Esophagus muscularis mucosa (tissue), 4 donors: ENCODE measurements at regions not wholly inside any gene's neighbourhood (a gene's known extent, or its start where the extent isn't known, plus 50 kb on each side); places are given as distances from the start of the nearest gene placed in this dataset.

Source experiments
- DNase-seq: peaks from one replicate; pipeline ENCODE4 v3.0.0-alpha.2; 2017; ENCODE audit errors: extremely low spot score
- H3K27ac ChIP-seq, 4 donors: fragments of 200-600 bp; sonication (generic); replicated peaks in 1 of 4; 1 replicate in 3 of 4; 2 replicates in 1 of 4; pipeline ENCODE4 v1.5.1; 2016 to 2019; ENCODE audit warnings: mild to moderate bottlenecking in 1 of 4
- H3K27me3 ChIP-seq, 4 donors: fragments of 200-600 bp; sonication (generic); one replicate each; pipeline versions ENCODE4 v1.5.1 to v1.6.0; 2016 to 2019
- H3K36me3 ChIP-seq, 4 donors: fragments of 200-600 bp; sonication (generic); one replicate each; pipeline ENCODE4 v1.5.1; 2016 to 2019
- H3K4me1 ChIP-seq, 4 donors: fragments of 200-600 bp; sonication (generic); one replicate each; pipeline ENCODE4 v1.5.1; 2016 to 2019
- H3K4me3 ChIP-seq, 4 donors: fragments of 200-600 bp; sonication (generic); 1 replicate in 2 of 4; 2 replicates in 2 of 4; pipeline ENCODE4 v1.5.1; 2016 to 2019; ENCODE audit warnings: mild to moderate bottlenecking in 4 of 4, moderate library complexity in 1 of 4
- H3K9me3 ChIP-seq, 4 donors: fragments of 200-600 bp; sonication (generic); 1 replicate in 3 of 4; 2 replicates in 1 of 4; pipeline ENCODE4 v1.5.1; 2016 to 2019
- CTCF ChIP-seq, 3 experiments: fragments of 200-600 bp in 2 of 3; fragments of 450-650 bp in 1 of 3; sonication (generic) in 2 of 3; IDR thresholded peaks; one replicate each; pipeline ENCODE4 v1.5.1; 2017 to 2019; ENCODE audit warnings: antibody characterized with exemption in 3 of 3, mild to moderate bottlenecking in 2 of 3, moderate library complexity in 1 of 3
- EP300 ChIP-seq: sonication (generic); formaldehyde crosslinking; IDR thresholded peaks from one replicate; pipeline ENCODE4 v1.6.1; 2017; ENCODE audit warnings: antibody characterized with exemption
- POLR2A ChIP-seq: fragments of 450-650 bp; IDR thresholded peaks from one replicate; pipeline ENCODE4 v1.6.1; 2017; ENCODE audit warnings: antibody characterized with exemption, moderate library complexity, mild to moderate bottlenecking, low read depth
- POLR2AphosphoS5 ChIP-seq, 2 donors: sonication (generic); formaldehyde crosslinking; IDR thresholded peaks; one replicate each; pipeline ENCODE4 v1.6.1; 2017; ENCODE audit warnings: antibody characterized with exemption in 2 of 2
- WGBS: methylation state at CpG from one replicate; pipeline ENCODE4 v1.1.5; 2018; 5-methylcytosine and 5-hydroxymethylcytosine counted together
- intact Hi-C: fragments of 100-400 bp; cut with DNase I; formaldehyde crosslinking; loops from one replicate; pipeline ENCODE4 v1.15.1; 2023

GRCh38 chr21:28712411-28712810, 280.3 kb downstream of the LTN1 start:
- no peak for DNase-seq
- intact Hi-C loops, result no loop called here
- H3K9me3 ChIP-seq, result peaks cover 0 to 9% (median 0%) of the 10 kb centered on the region in 4 donors
- peaks cover 0 to 8% (median 0%) of the 10 kb centered on the region in 4 donors for H3K4me1 ChIP-seq
- no peaks in the 10 kb centered on the region for H3K36me3 ChIP-seq
- TF ChIP-seq POLR2A, result no peak
- TF ChIP-seq EP300, result no peak
- TF ChIP-seq POLR2AphosphoS5 (IDR thresholded peaks at IDR 0.05), result no peak
- no peak for TF ChIP-seq CTCF (IDR thresholded peaks at IDR 0.05)
- peak overlapping the region in 1 of 4 donors; percentile 5 for H3K27ac ChIP-seq
- no peaks in the 10 kb centered on the region for H3K27me3 ChIP-seq
- no peak overlapping the region for H3K4me3 ChIP-seq

- no peaks in the 10 kb centered on the region for H3K27me3 ChIP-seq
- H3K27ac ChIP-seq, result peak overlapping the region in 2 of 4 donors; percentile 50 to 62
- no peak overlapping the region for H3K4me3 ChIP-seq
- TF ChIP-seq EP300 (no peak), POLR2AphosphoS5 (IDR thresholded peaks at IDR 0.05) (no peak), POLR2A (no peak), CTCF (IDR thresholded peaks at IDR 0.05) (no peak)
- WGBS, result 70% methylated on average over 4 of the region's 4 CpGs
- intact Hi-C loops, result no loop called here
- peaks cover 0 to 14% (median 0%) of the 10 kb centered on the region in 4 donors for H3K9me3 ChIP-seq
- no peak for DNase-seq
- peaks cover 5 to 31% (median 27%) of the 10 kb centered on the region in 4 donors for H3K4me1 ChIP-seq
- H3K36me3 ChIP-seq, result no peaks in the 10 kb centered on the region
Measured at GRCh38 chr21:28705616-28706015, 287.1 kb downstream of the LTN1 start.

- H3K27ac ChIP-seq, result peak overlapping the region; percentile 45 to 62 (median 55)
- intact Hi-C loops, result no loop called here
- TF ChIP-seq POLR2AphosphoS5 (IDR thresholded peaks at IDR 0.05), result peak in 1 of 2 donors; percentile 13
- no peak for TF ChIP-seq POLR2A
- peaks cover 0 to 14% (median 0%) of the 10 kb centered on the region in 4 donors for H3K9me3 ChIP-seq
- H3K36me3 ChIP-seq, result no peaks in the 10 kb centered on the region
- H3K4me3 ChIP-seq, result peak overlapping the region in 3 of 4 donors; percentile 2 to 8 (median 3)
- no peak for DNase-seq
- 26% methylated on average over 5 of the region's 5 CpGs for WGBS
- peaks cover 5 to 39% (median 29%) of the 10 kb centered on the region in 4 donors for H3K4me1 ChIP-seq
- H3K27me3 ChIP-seq, result no peaks in the 10 kb centered on the region
Measured at GRCh38 chr21:28704746-28705145, 287.9 kb downstream of the LTN1 start.

GRCh38 chr21:28703861-28704260, 288.8 kb downstream of the LTN1 start:
- Histone ChIP-seq H3K9me3 (peaks cover 0 to 6% (median 0%) of the 10 kb centered on the region in 4 donors), H3K4me1 (peaks cover 5 to 39% (median 31%) of the 10 kb centered on the region in 4 donors), H3K27ac (peak overlapping the region; percentile 45 to 62 (median 55)), H3K4me3 (no peak overlapping the region), H3K36me3 (no peaks in the 10 kb centered on the region), H3K27me3 (no peaks in the 10 kb centered on the region)
- no peak for DNase-seq
- WGBS, result 43% methylated on average over 2 of the region's 2 CpGs
- no peak for TF ChIP-seq POLR2A
- TF ChIP-seq CTCF (IDR thresholded peaks at IDR 0.05), result no peak
- no peak for TF ChIP-seq EP300
- TF ChIP-seq POLR2AphosphoS5 (IDR thresholded peaks at IDR 0.05), result no peak
- intact Hi-C loops, result no loop called here

- WGBS, result 89% methylated on average over 3 of the region's 3 CpGs
- no peak for DNase-seq
- Histone ChIP-seq H3K9me3 (peaks cover 0 to 5% (median 0%) of the 10 kb centered on the region in 4 donors), H3K27me3 (no peaks in the 10 kb centered on the region), H3K36me3 (no peaks in the 10 kb centered on the region), H3K4me1 (peaks cover 5 to 27% (median 20%) of the 10 kb centered on the region in 4 donors), H3K27ac (no peak overlapping the region), H3K4me3 (no peak overlapping the region)
- intact Hi-C loops, result no loop called here
- TF ChIP-seq POLR2A, result no peak
Measured at GRCh38 chr21:28699596-28700259, 292.9 kb downstream of the LTN1 start.
